OCI-LY1 (cell line): ENCODE measurements at regions not wholly inside any gene's neighbourhood (a gene's known extent, or its start where the extent isn't known, plus 50 kb on each side); places are given as distances from the start of the nearest gene placed in this dataset.

Experiments
- H2AFZ ChIP-seq: fragments of 200-600 bp; sonication (generic), shearing (Covaris generic); 2 replicates; pipeline ENCODE4 v1.6.0; 2014; ENCODE audit warnings: antibody characterized with exemption, mild to moderate bottlenecking, low read length
- H3F3A ChIP-seq: fragments of 200-600 bp; sonication (generic), shearing (Covaris generic); 2 replicates; pipeline ENCODE4 v1.6.0; 2014; ENCODE audit warnings: mild to moderate bottlenecking, antibody characterized with exemption, low read length, moderate library complexity; ENCODE audit not compliant: insufficient read depth
- H3K27ac ChIP-seq: fragments of 200-600 bp; sonication (generic); 2 replicates; pipeline ENCODE4 v1.5.1; 2014; ENCODE audit warnings: low read length, mixed run types, mild to moderate bottlenecking, low read depth; ENCODE audit not compliant: poor library complexity, severe bottlenecking
- H3K27me3 ChIP-seq: fragments of 200-600 bp; sonication (generic); 2 replicates; pipeline ENCODE4 v1.6.0; 2014; ENCODE audit warnings: antibody characterized with exemption, mild to moderate bottlenecking, low read length, moderate library complexity; ENCODE audit not compliant: insufficient read depth
- H3K36me3 ChIP-seq: fragments of 200-600 bp; sonication (generic); 2 replicates; pipeline ENCODE4 v1.6.1; 2014; ENCODE audit warnings: mild to moderate bottlenecking, antibody characterized with exemption, low read length, moderate library complexity, mixed read lengths; ENCODE audit not compliant: insufficient read depth
- H3K4me1 ChIP-seq: fragments of 200-600 bp; sonication (generic); 2 replicates; pipeline ENCODE4 v1.5.1; 2014; ENCODE audit warnings: mild to moderate bottlenecking, low read length, moderate library complexity; ENCODE audit not compliant: insufficient read depth, severe bottlenecking
- H3K4me2 ChIP-seq: fragments of 200-600 bp; sonication (generic), shearing (Covaris generic); 2 replicates; pipeline ENCODE4 v1.6.1; 2014; ENCODE audit warnings: low read length
- H3K4me3 ChIP-seq: fragments of 200-600 bp; sonication (generic); 2 replicates; pipeline ENCODE4 v1.5.1; 2014; ENCODE audit warnings: low read length, low read depth, mild to moderate bottlenecking, mixed read lengths; ENCODE audit not compliant: poor library complexity, severe bottlenecking
- H3K79me2 ChIP-seq: fragments of 200-600 bp; shearing (Covaris generic); 2 replicates; pipeline ENCODE4 v1.6.1; 2016; ENCODE audit warnings: mixed run types, low read length, mixed read lengths; ENCODE audit not compliant: insufficient read depth
- H3K9ac ChIP-seq: fragments of 200-600 bp; sonication (generic), shearing (Covaris generic); 2 replicates; pipeline ENCODE4 v1.6.1; 2014; ENCODE audit warnings: mild to moderate bottlenecking, low read length, mixed read lengths
- H3K9me2 ChIP-seq: fragments of 200-600 bp; sonication (generic), shearing (Covaris generic); 2 replicates; pipeline ENCODE4 v1.6.1; 2014; ENCODE audit warnings: low read depth, mild to moderate bottlenecking, low read length, mixed read lengths
- H3K9me3 ChIP-seq: fragments of 200-600 bp; shearing (Covaris generic); 2 replicates; pipeline ENCODE4 v1.6.1; 2014; ENCODE audit warnings: low read length, mixed read lengths
- H4K20me1 ChIP-seq: fragments of 200-600 bp; sonication (generic), shearing (Covaris generic); 2 replicates; pipeline ENCODE4 v1.6.0; 2016; ENCODE audit warnings: mild to moderate bottlenecking, low read length; ENCODE audit not compliant: insufficient read depth
- CTCF ChIP-seq: fragments of 200-600 bp; sonication (generic), shearing (Covaris generic); IDR thresholded peaks from 2 replicates; pipeline ENCODE4 v1.5.1; 2017; ENCODE audit warnings: mild to moderate bottlenecking, antibody characterized with exemption, low read length, moderate library complexity, mixed read lengths
- EZH2 ChIP-seq: fragments of 200-600 bp; sonication (generic), shearing (Covaris generic); IDR thresholded peaks from 2 replicates; pipeline ENCODE4 v1.8.0; 2017; ENCODE audit warnings: borderline replicate concordance, mixed run types, mild to moderate bottlenecking, antibody characterized with exemption, low read length, moderate library complexity, mixed read lengths

- Histone ChIP-seq H3F3A (no peaks in the 10 kb centered on the region), H3K9ac (no peak overlapping the region), H3K79me2 (no peaks in the 10 kb centered on the region), H3K4me1 (no peaks in the 10 kb centered on the region), H3K27ac (no peak overlapping the region), H3K9me3 (no peaks in the 10 kb centered on the region), H3K4me2 (no peak overlapping the region), H3K9me2 (no peaks in the 10 kb centered on the region), H3K36me3 (no peaks in the 10 kb centered on the region), H4K20me1 (no peaks in the 10 kb centered on the region), H3K27me3 (peaks cover 4% of the 10 kb centered on the region; the same call in 1 of the 2 replicates), H2AFZ (no peak overlapping the region), H3K4me3 (no peak overlapping the region)
- TF ChIP-seq EZH2 (no peak), CTCF (no peak)
These were observed 169.4 kb downstream of the ENGASE start for GRCh38 chr17:79243996-79244395.

GRCh38 chr17:79243603-79243990 lies 169.0 kb downstream of the ENGASE start:
- no peak for TF ChIP-seq CTCF
- TF ChIP-seq EZH2: no peak
- Histone ChIP-seq H3K36me3 (no peaks in the 10 kb centered on the region), H3K9ac (no peak overlapping the region), H3K79me2 (no peaks in the 10 kb centered on the region), H3K4me1 (no peaks in the 10 kb centered on the region), H3K27ac (no peak overlapping the region), H4K20me1 (no peaks in the 10 kb centered on the region), H3K4me3 (no peak overlapping the region), H3F3A (no peaks in the 10 kb centered on the region), H3K9me3 (no peaks in the 10 kb centered on the region), H2AFZ (no peak overlapping the region), H3K9me2 (no peaks in the 10 kb centered on the region), H3K4me2 (no peak overlapping the region), H3K27me3 (peaks cover 4% of the 10 kb centered on the region; the same call in 1 of the 2 replicates)

GRCh38 chr17:79242873-79243602 lies 168.4 kb downstream of the ENGASE start:
- Histone ChIP-seq H2AFZ (no peak overlapping the region), H3K4me1 (no peaks in the 10 kb centered on the region), H3K27ac (no peak overlapping the region), H3K9me2 (no peaks in the 10 kb centered on the region), H4K20me1 (no peaks in the 10 kb centered on the region), H3K9me3 (no peaks in the 10 kb centered on the region), H3F3A (no peaks in the 10 kb centered on the region), H3K9ac (no peak overlapping the region), H3K27me3 (peaks cover 4% of the 10 kb centered on the region; the same call in 1 of the 2 replicates), H3K4me2 (no peak overlapping the region), H3K4me3 (no peak overlapping the region), H3K79me2 (no peaks in the 10 kb centered on the region), H3K36me3 (no peaks in the 10 kb centered on the region)
- no peak for TF ChIP-seq EZH2
- no peak for TF ChIP-seq CTCF
